A549 (cell line): ENCODE measurements at regions not wholly inside any gene's neighbourhood (a gene's known extent, or its start where the extent isn't known, plus 50 kb on each side); places are given as distances from the start of the nearest gene placed in this dataset.

Experiments used
- ATAC-seq, 2 experiments: fragments of 200-7000 bp in 1 of 2; fragments of >200 bp in 1 of 2; cut with Nextera tagmentation in 1 of 2; cut with Tn5 transposase in 1 of 2; 3 replicates each; pipeline versions ENCODE4 v1.8.0 to v1.9.1; 2018 to 2020; ENCODE audit warnings: mild to moderate bottlenecking in 1 of 2, moderate library complexity in 1 of 2
- CTCF ChIA-PET: fragments of 300-600 bp; sonication (Branson Sonifier 250); formaldehyde crosslinking; extraction: SDS; loops from one replicate; lab custom pipeline; 2021; ENCODE audit warnings: antibody characterized with exemption, inconsistent platforms; lab: Yijun Ruan, JAX
- POLR2A ChIA-PET: fragments of 350-600 bp; formaldehyde crosslinking; extraction: SDS; loops from one replicate; lab custom pipeline; 2021; ENCODE audit warnings: antibody characterized with exemption, inconsistent platforms; lab: Yijun Ruan, JAX
- DNase-seq, 2 experiments: peaks; one replicate each; pipeline versions ENCODE4 v3.0.0 to v3.0.0-alpha.2; 2011 to 2016; ENCODE audit warnings: low read depth in 1 of 2, low spot score in 1 of 2
- FAIRE-seq: peaks from 2 replicates; lab custom pipeline; 2011; peaks lifted over from hg19 to GRCh38; lab: Jason Lieb, UNC
- H3K27ac ChIP-seq, 2 experiments: fragments of >200 bp; sonication (Bioruptor Twin); formaldehyde crosslinking; 3 replicates each; pipeline ENCODE4 v1.5.1; 2016 to 2017
- H3K4me1 ChIP-seq: fragments of >200 bp; sonication (Bioruptor Twin); formaldehyde crosslinking; 3 replicates; pipeline ENCODE4 v1.6.1; 2016
- H3K4me2 ChIP-seq: fragments of >200 bp; sonication (Bioruptor Twin); formaldehyde crosslinking; 3 replicates; pipeline ENCODE4 v1.6.1; 2016
- H3K4me3 ChIP-seq: fragments of >200 bp; sonication (Bioruptor Twin); formaldehyde crosslinking; 3 replicates; pipeline ENCODE4 v1.5.1; 2016
- H3K9me3 ChIP-seq: fragments of >200 bp; sonication (Bioruptor Twin); formaldehyde crosslinking; 3 replicates; pipeline ENCODE4 v1.6.1; 2016
- BHLHE40 ChIP-seq: IDR thresholded peaks from 2 replicates; pipeline ENCODE4 v1.6.1; 2012; ENCODE audit warnings: low read depth, low read length, inconsistent platforms
- CEBPB ChIP-seq, 2 experiments: fragments of >200 bp in 1 of 2; sonication (Bioruptor Twin) in 1 of 2; formaldehyde crosslinking in 1 of 2; IDR thresholded peaks; 2 replicates each; pipeline ENCODE4 v1.6.1; 2012 to 2016
- CHD2 ChIP-seq: fragments of 150-350 bp; IDR thresholded peaks from 2 replicates; pipeline ENCODE4 v1.6.1; 2014; ENCODE audit warnings: low read length; ENCODE audit not compliant: partially characterized antibody
- CHD4 ChIP-seq: fragments of 200-600 bp; sonication (generic); IDR thresholded peaks from 2 replicates; pipeline ENCODE4 v1.6.1; 2016; ENCODE audit warnings: antibody characterized with exemption, mild to moderate bottlenecking, borderline replicate concordance
- EP300 ChIP-seq, 2 experiments: fragments of >200 bp; sonication (Bioruptor Twin); formaldehyde crosslinking; IDR thresholded peaks; 2 replicates in 1 of 2; 3 replicates in 1 of 2; pipeline ENCODE4 v1.6.1; 2016 to 2017
- ESRRA ChIP-seq: fragments of 150-350 bp; IDR thresholded peaks from 2 replicates; pipeline ENCODE4 v1.6.1; 2014; ENCODE audit warnings: mild to moderate bottlenecking, low read length, borderline replicate concordance
- GATA3 ChIP-seq: IDR thresholded peaks from 2 replicates; pipeline ENCODE4 v1.6.1; 2012; ENCODE audit warnings: borderline replicate concordance
- KDM1A ChIP-seq: fragments of 200-600 bp; sonication (generic); IDR thresholded peaks from 2 replicates; pipeline ENCODE4 v1.6.1; 2016; ENCODE audit warnings: low read depth, mild to moderate bottlenecking
- KDM5A ChIP-seq: fragments of 200-600 bp; sonication (generic); IDR thresholded peaks from 2 replicates; pipeline ENCODE4 v1.6.1; 2016; ENCODE audit warnings: antibody characterized with exemption, mild to moderate bottlenecking
- MAFK ChIP-seq: fragments of 450-650 bp; IDR thresholded peaks from 2 replicates; pipeline ENCODE4 v1.6.1; 2014; ENCODE audit not compliant: partially characterized antibody
- NFE2L2 ChIP-seq: fragments of 150-350 bp; conservative IDR thresholded peaks from 2 replicates; pipeline ENCODE4 v1.6.1; 2014; ENCODE audit warnings: low read length
- NPAS2 ChIP-seq: fragments of 250-450 bp; sonication (Bioruptor Pico); IDR thresholded peaks from 2 replicates; pipeline ENCODE4 v1.8.0; 2022; ENCODE audit warnings: mild to moderate bottlenecking, moderate library complexity, borderline replicate concordance
- POLR2A ChIP-seq: IDR thresholded peaks from 2 replicates; pipeline ENCODE4 v1.6.1; 2012; ENCODE audit warnings: mild to moderate bottlenecking, low read length
- RARB ChIP-seq: fragments of 250-450 bp; sonication (Bioruptor Pico); IDR thresholded peaks from 2 replicates; pipeline ENCODE4 v1.8.0; 2021; ENCODE audit warnings: mild to moderate bottlenecking, moderate library complexity
- ZFP36 ChIP-seq: fragments of 450-650 bp; IDR thresholded peaks from 2 replicates; pipeline ENCODE4 v1.6.1; 2014; ENCODE audit warnings: borderline replicate concordance; ENCODE audit not compliant: partially characterized antibody
- WGBS: methylation state at CpG from one replicate; pipeline ENCODE4 v1.1.6; 2017; ENCODE audit errors: missing lambda C conversion rate; 5-methylcytosine and 5-hydroxymethylcytosine counted together
- TF ChIP-seq, protein P1 (sequence below): fragments of >200 bp; sonication (Bioruptor Twin); formaldehyde crosslinking; IDR thresholded peaks from 3 replicates; pipeline ENCODE4 v1.5.1; 2016
- TF ChIP-seq, protein P2 (sequence below): IDR thresholded peaks from 2 replicates; pipeline ENCODE4 v1.6.1; 2012
- TF ChIP-seq, protein P3 (sequence below): fragments of >200 bp; sonication (Bioruptor Twin); formaldehyde crosslinking; IDR thresholded peaks from 2 replicates; pipeline ENCODE4 v1.6.1; 2016
- TF ChIP-seq, protein P4 (sequence below): IDR thresholded peaks from 2 replicates; pipeline ENCODE4 v1.6.1; 2012; ENCODE audit warnings: low read depth, borderline replicate concordance
- TF ChIP-seq, protein P5 (sequence below): fragments of 250-450 bp; sonication (Bioruptor Pico); IDR thresholded peaks from 2 replicates; pipeline ENCODE4 v1.5.0; 2020; ENCODE audit warnings: low read depth, mild to moderate bottlenecking, moderate library complexity

DNA sequence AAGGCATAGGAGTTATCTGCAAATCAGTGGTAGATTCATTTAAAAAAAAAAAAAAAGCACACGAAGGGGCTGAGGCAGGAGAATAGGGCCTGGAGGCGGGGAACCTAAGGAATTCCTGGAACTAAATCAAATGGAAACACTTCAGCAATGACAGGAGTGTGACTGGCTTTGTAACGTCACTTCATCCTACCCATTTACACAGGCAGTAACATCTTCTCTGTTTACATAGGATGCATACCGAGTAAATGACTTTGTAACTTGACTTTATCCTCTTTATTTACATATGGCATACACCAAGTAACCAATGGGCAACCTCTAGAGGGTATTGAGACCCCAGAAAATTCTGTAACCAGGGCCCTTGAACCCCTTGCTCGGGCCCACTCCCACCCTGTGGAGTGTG is 56.4 kb upstream of the IYD start:
- Histone ChIP-seq H3K27ac (no peak overlapping the region), H3K4me2 (no peak overlapping the region), H3K4me1 (no peaks in the 10 kb centered on the region), H3K4me3 (no peak overlapping the region)
- WGBS: 16% methylated on average over 5 of the region's 5 CpGs
- POLR2A ChIA-PET: no interaction called here
- no peak for FAIRE-seq
- TF ChIP-seq NPAS2 (CRISPR knock-in tag) (no peak), KDM1A (no peak), ESRRA (no peak), GATA3 (no peak), ZFP36 (no peak), POLR2A (no peak), CHD2 (no peak), EP300 (IDR thresholded peaks at IDR 0.05) (no peak), RARB (CRISPR knock-in tag) (no peak), CEBPB (IDR thresholded peaks at IDR 0.05) (no peak), MAFK (no peak), BHLHE40 (no peak), NFE2L2 (no peak), KDM5A (no peak), CHD4 (no peak)
- TF ChIP-seq, protein P1, sequence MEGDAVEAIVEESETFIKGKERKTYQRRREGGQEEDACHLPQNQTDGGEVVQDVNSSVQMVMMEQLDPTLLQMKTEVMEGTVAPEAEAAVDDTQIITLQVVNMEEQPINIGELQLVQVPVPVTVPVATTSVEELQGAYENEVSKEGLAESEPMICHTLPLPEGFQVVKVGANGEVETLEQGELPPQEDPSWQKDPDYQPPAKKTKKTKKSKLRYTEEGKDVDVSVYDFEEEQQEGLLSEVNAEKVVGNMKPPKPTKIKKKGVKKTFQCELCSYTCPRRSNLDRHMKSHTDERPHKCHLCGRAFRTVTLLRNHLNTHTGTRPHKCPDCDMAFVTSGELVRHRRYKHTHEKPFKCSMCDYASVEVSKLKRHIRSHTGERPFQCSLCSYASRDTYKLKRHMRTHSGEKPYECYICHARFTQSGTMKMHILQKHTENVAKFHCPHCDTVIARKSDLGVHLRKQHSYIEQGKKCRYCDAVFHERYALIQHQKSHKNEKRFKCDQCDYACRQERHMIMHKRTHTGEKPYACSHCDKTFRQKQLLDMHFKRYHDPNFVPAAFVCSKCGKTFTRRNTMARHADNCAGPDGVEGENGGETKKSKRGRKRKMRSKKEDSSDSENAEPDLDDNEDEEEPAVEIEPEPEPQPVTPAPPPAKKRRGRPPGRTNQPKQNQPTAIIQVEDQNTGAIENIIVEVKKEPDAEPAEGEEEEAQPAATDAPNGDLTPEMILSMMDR: no peak
- TF ChIP-seq, protein P2, sequence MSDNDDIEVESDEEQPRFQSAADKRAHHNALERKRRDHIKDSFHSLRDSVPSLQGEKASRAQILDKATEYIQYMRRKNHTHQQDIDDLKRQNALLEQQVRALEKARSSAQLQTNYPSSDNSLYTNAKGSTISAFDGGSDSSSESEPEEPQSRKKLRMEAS: no peak
- TF ChIP-seq, protein P3, sequence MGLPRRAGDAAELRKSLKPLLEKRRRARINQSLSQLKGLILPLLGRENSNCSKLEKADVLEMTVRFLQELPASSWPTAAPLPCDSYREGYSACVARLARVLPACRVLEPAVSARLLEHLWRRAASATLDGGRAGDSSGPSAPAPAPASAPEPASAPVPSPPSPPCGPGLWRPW: no peak
- TF ChIP-seq, all 56 proteins: peak for 0
- no peak for ATAC-seq
- CTCF ChIA-PET: no interaction called here
- no peak for DNase-seq
- no peaks in the 10 kb centered on the region for H3K9me3 ChIP-seq

DNA sequence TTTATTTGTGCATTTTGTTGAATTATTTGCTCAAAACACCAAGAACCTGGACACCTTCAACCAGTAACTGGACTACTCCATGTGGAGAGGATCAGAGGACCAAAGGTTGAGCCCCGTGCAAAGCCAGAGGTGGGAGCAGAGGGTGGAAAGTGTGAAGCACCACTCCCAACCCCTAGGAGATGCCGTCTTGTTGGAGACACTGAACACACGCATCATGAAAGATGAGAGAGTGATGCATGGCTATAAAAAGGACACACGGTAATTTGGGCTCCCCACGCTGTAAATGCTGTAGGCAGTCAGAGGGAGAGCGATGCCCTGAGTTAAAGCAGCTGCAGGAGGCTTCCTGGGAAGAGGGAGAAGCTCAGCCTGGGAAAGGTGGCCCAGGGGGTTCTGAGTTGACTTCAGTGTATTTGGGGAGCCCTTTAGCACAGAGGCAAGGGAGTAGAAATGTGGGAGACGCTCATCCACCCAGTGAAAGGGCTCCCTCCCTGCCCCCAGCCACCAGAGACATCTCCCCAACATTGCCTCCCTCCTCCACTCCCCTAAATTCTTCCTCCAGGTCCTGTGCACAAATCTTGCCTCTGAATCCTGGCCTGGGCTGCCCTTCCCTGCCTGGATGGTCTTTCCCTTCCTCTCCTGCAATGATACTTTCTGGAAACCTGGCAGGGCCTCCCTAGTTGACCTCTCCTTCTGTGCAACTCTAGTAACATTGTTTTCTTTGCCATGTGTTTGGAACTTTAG is 55.8 kb upstream of the IYD start:
- FAIRE-seq (no peak), ATAC-seq (no peak), DNase-seq (no peak)
- no peak overlapping the region for H3K27ac ChIP-seq
- TF ChIP-seq, protein P4, sequence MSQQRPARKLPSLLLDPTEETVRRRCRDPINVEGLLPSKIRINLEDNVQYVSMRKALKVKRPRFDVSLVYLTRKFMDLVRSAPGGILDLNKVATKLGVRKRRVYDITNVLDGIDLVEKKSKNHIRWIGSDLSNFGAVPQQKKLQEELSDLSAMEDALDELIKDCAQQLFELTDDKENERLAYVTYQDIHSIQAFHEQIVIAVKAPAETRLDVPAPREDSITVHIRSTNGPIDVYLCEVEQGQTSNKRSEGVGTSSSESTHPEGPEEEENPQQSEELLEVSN: no peak
- TF ChIP-seq, protein P5, sequence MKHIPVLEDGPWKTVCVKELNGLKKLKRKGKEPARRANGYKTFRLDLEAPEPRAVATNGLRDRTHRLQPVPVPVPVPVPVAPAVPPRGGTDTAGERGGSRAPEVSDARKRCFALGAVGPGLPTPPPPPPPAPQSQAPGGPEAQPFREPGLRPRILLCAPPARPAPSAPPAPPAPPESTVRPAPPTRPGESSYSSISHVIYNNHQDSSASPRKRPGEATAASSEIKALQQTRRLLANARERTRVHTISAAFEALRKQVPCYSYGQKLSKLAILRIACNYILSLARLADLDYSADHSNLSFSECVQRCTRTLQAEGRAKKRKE: no peak
- H3K4me3 ChIP-seq: no peak overlapping the region
- H3K9me3 ChIP-seq: no peaks in the 10 kb centered on the region
- ChIA-PET CTCF (no interaction called here), POLR2A (no interaction called here)
- 50% methylated on average over 7 of the region's 7 CpGs for WGBS
- H3K4me2 ChIP-seq: no peak overlapping the region
- H3K4me1 ChIP-seq: no peaks in the 10 kb centered on the region

DNA sequence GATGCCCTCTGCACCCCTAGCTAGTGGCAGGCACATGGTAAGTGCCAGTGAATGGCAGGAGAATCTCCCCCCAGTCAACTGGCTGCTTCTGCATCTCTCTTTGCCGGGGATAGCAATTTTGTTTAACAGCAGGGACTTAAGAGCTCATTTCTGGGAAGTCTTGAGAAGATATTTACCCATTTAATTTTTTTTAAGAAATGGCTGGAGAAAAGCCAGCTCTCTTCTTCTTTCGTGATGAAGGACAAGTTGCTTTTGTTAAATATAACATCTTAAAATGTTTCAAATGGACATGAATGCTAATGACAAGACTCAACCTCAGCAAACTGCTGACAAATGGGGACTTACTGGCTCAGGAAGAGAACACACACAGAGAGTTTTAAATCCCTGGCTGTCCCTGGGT is 55.0 kb upstream of the IYD start:
- TF ChIP-seq CHD4: no peak
- Histone ChIP-seq H3K27ac (no peak overlapping the region), H3K9me3 (no peaks in the 10 kb centered on the region), H3K4me3 (no peak overlapping the region), H3K4me1 (no peaks in the 10 kb centered on the region), H3K4me2 (no peak overlapping the region)
- ChIA-PET POLR2A (no interaction called here), CTCF (no interaction called here)
- ATAC-seq: no peak
- 18% methylated on average over 2 of the region's 2 CpGs for WGBS
- no peak for DNase-seq
- no peak for FAIRE-seq
